ENCODE measurements at regions not wholly inside any gene's neighbourhood (a gene's known extent, or its start where the extent isn't known, plus 50 kb on each side); places are given as distances from the start of the nearest gene placed in this dataset.
"Not testable (repeated sequence)": the region's sequence is repeated elsewhere in the genome, so short reads cannot be mapped to it uniquely, and the experiment has no call there.

DNA sequence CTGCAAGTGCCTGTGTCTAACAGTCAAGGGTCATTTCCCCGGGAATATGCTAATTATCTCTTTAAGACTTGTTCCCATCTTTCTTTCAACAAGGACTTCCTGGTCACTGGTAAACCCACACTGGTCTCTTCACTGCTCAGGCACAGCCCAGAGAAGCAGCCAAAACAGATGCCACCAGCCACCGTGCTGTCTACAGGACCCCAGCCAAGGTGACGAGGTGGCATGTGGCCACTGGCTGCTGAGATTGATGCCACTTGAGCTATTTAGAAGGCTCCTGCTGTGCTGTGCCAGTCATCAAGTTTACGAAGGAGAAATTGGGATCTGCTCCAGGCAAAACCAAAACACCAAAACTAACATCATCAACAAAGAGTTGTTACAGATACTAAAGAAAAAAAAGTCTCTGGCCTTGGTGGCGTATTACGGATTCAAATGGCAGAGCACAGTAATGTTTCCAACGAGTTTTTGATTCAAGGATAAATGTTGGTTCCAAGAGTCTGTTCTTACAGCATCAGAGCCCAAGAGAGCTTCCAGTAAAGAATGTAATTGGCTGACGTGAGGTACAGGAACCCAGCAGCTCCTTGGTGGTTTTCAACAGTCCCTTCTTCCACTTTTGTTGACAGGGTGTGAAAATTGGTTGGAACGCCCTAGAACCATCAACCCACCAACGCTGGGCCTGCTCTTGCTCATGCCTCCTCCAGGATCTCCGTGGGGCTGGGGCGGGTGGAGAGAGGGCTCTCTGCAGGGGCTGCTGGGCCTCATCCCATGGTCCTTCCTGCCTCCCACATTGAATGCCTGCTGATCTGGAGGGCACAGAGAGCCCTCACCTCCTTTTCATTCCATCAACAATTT, 63.7 kb upstream of the ZCCHC2 start:
- TF ChIP-seq, protein P1, sequence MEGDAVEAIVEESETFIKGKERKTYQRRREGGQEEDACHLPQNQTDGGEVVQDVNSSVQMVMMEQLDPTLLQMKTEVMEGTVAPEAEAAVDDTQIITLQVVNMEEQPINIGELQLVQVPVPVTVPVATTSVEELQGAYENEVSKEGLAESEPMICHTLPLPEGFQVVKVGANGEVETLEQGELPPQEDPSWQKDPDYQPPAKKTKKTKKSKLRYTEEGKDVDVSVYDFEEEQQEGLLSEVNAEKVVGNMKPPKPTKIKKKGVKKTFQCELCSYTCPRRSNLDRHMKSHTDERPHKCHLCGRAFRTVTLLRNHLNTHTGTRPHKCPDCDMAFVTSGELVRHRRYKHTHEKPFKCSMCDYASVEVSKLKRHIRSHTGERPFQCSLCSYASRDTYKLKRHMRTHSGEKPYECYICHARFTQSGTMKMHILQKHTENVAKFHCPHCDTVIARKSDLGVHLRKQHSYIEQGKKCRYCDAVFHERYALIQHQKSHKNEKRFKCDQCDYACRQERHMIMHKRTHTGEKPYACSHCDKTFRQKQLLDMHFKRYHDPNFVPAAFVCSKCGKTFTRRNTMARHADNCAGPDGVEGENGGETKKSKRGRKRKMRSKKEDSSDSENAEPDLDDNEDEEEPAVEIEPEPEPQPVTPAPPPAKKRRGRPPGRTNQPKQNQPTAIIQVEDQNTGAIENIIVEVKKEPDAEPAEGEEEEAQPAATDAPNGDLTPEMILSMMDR (conservative IDR thresholded peaks at IDR 0.05; ENCODE audit: low read depth, low read length) = no peak
- DNase-seq (ENCODE audit: low read depth) = no peak
- H3K4me3 ChIP-seq (ENCODE audit: low read depth, low read length) = no peak overlapping the region

DNA sequence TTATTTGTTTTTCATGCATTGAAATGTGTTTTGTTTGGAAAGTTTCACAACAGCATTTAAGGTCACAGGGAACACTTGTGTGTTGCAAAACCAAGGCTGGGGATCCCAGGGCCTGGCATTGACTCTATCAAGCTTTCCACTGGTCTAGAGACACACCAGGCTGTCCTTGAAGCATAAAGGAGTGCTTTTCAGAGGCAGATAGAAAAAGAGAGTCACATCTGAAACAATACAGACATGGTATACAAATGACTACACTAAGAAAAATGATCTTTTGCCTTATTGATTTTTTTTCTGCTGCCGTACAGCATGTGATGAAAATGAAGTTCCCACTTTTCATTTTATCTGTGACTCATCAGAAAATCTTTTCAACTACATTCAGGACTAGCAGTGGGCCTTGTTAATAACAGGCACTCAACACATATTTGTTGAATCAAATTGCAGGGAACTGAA, 61.9 kb upstream of the ZCCHC2 start:
- TF ChIP-seq, protein P1 (conservative IDR thresholded peaks at IDR 0.05; ENCODE audit: low read depth, low read length) = no peak
- peak; percentile 68 for DNase-seq (ENCODE audit: low read depth)
- no peak overlapping the region for H3K4me3 ChIP-seq (ENCODE audit: low read depth, low read length)

DNA sequence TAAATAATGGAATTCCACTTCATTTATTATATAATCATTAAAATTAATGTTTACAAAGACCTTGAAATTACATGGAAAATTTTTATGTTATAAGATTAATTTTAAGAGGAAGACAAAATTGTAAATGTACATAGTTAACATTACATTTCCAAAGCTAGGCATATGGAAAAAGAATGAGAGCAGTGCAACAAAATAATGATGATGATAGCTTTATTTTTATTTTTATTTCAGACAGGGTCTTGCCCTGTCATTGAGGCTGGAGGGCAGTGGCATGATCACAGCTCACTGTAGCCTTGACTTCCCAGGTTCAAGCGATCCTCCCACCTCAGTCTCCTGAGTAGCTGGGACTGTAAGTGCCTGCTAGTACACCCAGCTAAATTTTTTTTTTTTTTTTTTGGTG, 61.2 kb upstream of the ZCCHC2 start:
- TF ChIP-seq, protein P1 (conservative IDR thresholded peaks at IDR 0.05; ENCODE audit: low read depth, low read length) = no peak
- no peak for DNase-seq (ENCODE audit: low read depth)
- H3K4me3 ChIP-seq (ENCODE audit: low read depth, low read length) = no peak overlapping the region

DNA sequence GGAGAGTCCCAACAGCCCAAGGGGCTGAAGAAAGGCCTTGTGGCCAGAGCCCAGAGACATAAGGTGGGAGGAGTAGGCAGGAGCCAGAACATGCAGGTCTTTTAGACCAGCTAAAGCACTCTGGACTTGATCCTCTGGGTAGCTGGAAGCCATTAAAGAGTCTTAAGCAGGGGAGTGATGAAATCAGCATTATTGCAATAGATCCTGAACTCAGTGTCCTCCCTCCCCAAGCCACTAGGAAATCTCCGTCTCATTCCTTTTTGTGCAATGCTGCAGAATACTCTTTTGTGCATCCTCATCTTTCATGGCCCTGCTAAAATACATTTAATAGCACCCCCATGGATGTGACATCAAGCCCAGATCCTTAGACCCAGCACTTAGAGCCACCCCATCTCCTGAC, 58.6 kb upstream of the ZCCHC2 start:
- no peak for DNase-seq (ENCODE audit: low read depth)
- TF ChIP-seq, protein P1 (conservative IDR thresholded peaks at IDR 0.05; ENCODE audit: low read depth, low read length) = no peak
- no peak overlapping the region for H3K4me3 ChIP-seq (ENCODE audit: low read depth, low read length)

DNA sequence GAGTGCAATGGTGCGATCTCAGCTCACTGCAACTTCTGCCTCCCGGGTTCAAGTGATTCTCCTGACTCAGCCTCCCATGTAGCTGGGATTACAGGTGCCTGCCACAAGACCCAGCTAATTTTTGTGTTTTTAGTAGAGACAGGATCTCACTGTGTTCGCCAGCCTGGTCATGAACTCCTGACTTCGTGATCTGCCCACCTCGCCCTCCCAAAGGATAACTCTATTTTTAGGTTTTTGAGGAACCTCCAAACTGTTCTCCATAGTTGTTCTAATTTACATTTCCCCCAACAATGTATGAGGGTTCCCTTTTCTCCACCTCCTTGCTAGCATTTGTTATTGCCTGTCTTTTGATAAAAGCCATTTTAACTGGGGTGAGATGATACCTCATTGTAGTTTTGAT, 53.7 kb upstream of the ZCCHC2 start:
- not testable (repeated sequence) for H3K4me3 ChIP-seq (ENCODE audit: low read depth, low read length); DNase-seq (ENCODE audit: low read depth)
